ENCODE measurements at regions not wholly inside any gene's neighbourhood (a gene's known extent, or its start where the extent isn't known, plus 50 kb on each side); places are given as distances from the start of the nearest gene placed in this dataset.

GRCh38 chr16:87552072-87552718 lies 50.1 kb upstream of the JPH3 start:
- no peak for DNase-seq

GRCh38 chr16:87551487-87551886 lies 50.8 kb upstream of the JPH3 start:
- no peak for DNase-seq

GRCh38 chr16:87550495-87550961 lies 51.8 kb upstream of the JPH3 start:
- DNase-seq, result peak; percentile 68

GRCh38 chr16:87549627-87550494 lies 52.4 kb upstream of the JPH3 start:
- no peak for DNase-seq

- no peak for DNase-seq
Observed at GRCh38 chr16:87548046-87548445, 54.3 kb upstream of the JPH3 start.

GRCh38 chr16:87543436-87544191 lies 50.8 kb upstream of the ZCCHC14 start:
- peak; percentile 27 for DNase-seq

GRCh38 chr16:87542531-87543102 lies 49.8 kb upstream of the ZCCHC14 start:
- no peak for DNase-seq

Data from activated CD4-positive, alpha-beta T cell treated with anti-CD3 and anti-CD28 coated beads for 48 hours (primary cell).